Thoracic aorta (tissue), 2 donors: ENCODE measurements at regions not wholly inside any gene's neighbourhood (a gene's known extent, or its start where the extent isn't known, plus 50 kb on each side); places are given as distances from the start of the nearest gene placed in this dataset.

Experiments used
- ATAC-seq: fragments of 150-250 bp; one replicate; pipeline ENCODE4 v1.8.0; 2017; ENCODE audit warnings: low read depth; ENCODE audit not compliant: insufficient number of reproducible peaks, low FRiP score
- DNase-seq: peaks from one replicate; pipeline ENCODE4 v3.0.0-alpha.2; 2020; ENCODE audit warnings: low spot score
- H3K27ac ChIP-seq, 2 donors: fragments of 200-600 bp; sonication (generic); 1 replicate in 1 of 2; 2 replicates in 1 of 2; pipeline ENCODE4 v1.5.1; 2016; ENCODE audit warnings: mild to moderate bottlenecking in 2 of 2, moderate library complexity in 2 of 2
- H3K27me3 ChIP-seq: fragments of 200-600 bp; sonication (generic); replicated peaks from 2 replicates; pipeline ENCODE4 v1.6.0; 2016; ENCODE audit warnings: mild to moderate bottlenecking; ENCODE audit not compliant: insufficient read depth
- H3K36me3 ChIP-seq: fragments of 200-600 bp; sonication (generic); one replicate; pipeline ENCODE4 v1.5.1; 2016
- H3K4me1 ChIP-seq, 2 donors: fragments of 200-600 bp; sonication (generic); 1 replicate in 1 of 2; 2 replicates in 1 of 2; pipeline versions ENCODE4 v1.5.1 to v1.6.0; 2016; ENCODE audit warnings: low read depth in 2 of 2, mild to moderate bottlenecking in 1 of 2; ENCODE audit not compliant: control insufficient read depth in 1 of 2
- H3K4me3 ChIP-seq: fragments of 200-600 bp; sonication (generic); 2 replicates; pipeline ENCODE4 v1.5.1; 2016; ENCODE audit warnings: mild to moderate bottlenecking
- H3K9me3 ChIP-seq: fragments of 200-600 bp; sonication (generic); 2 replicates; pipeline ENCODE4 v1.5.1; 2016
- CTCF ChIP-seq: fragments of 200-600 bp; sonication (generic); IDR thresholded peaks from one replicate; pipeline ENCODE4 v1.5.1; 2019; ENCODE audit warnings: antibody characterized with exemption

DNA sequence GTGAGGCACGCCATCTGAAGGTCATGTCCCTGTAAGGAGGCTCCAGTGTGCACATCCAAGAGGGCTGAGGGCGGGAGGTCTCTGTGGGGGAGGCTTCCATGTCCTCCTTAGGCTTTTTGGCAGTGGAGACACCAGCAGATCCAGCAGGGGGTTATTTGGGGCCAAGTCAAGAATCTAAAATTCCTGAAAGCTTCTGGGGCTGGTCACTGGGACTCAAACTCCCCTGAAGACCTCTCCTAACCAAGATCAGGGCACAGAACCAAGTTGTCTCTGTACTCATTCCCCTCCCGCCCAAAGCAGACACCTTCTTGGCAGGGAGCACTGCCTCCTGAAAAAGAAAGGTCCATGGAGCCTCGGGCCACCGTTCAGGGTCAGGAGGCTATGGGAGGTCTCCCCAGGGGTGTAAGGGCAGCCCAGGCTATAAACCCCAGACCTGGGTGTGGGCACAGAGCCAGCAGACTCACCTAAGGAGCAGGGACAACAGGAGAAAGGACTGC lies 127.4 kb upstream of the ADRA1B start:
- TF ChIP-seq CTCF, result no peak
- peak overlapping the region; percentile 87 to 92 for H3K27ac ChIP-seq

GRCh38 chr5:159792180-159792579 lies 124.1 kb upstream of the ADRA1B start:
- Histone ChIP-seq H3K27ac (no peak overlapping the region), H3K27me3 (no peaks in the 10 kb centered on the region), H3K4me1 (peaks cover 15 to 24% of the 10 kb centered on the region in 2 donors), H3K36me3 (no peaks in the 10 kb centered on the region), H3K4me3 (no peak overlapping the region), H3K9me3 (no peaks in the 10 kb centered on the region)
- no peak for DNase-seq
- no peak for TF ChIP-seq CTCF
- no peak for ATAC-seq

More for the DNA sequence above, 127.4 kb upstream of the ADRA1B start:
- no peaks in the 10 kb centered on the region for H3K9me3 ChIP-seq
- DNase-seq (no peak), ATAC-seq (no peak)
- no peaks in the 10 kb centered on the region for H3K27me3 ChIP-seq
- H3K4me3 ChIP-seq, result no peak overlapping the region
- no peaks in the 10 kb centered on the region for H3K36me3 ChIP-seq
- H3K4me1 ChIP-seq, result peaks cover 23 to 54% of the 10 kb centered on the region in 2 donors

DNA sequence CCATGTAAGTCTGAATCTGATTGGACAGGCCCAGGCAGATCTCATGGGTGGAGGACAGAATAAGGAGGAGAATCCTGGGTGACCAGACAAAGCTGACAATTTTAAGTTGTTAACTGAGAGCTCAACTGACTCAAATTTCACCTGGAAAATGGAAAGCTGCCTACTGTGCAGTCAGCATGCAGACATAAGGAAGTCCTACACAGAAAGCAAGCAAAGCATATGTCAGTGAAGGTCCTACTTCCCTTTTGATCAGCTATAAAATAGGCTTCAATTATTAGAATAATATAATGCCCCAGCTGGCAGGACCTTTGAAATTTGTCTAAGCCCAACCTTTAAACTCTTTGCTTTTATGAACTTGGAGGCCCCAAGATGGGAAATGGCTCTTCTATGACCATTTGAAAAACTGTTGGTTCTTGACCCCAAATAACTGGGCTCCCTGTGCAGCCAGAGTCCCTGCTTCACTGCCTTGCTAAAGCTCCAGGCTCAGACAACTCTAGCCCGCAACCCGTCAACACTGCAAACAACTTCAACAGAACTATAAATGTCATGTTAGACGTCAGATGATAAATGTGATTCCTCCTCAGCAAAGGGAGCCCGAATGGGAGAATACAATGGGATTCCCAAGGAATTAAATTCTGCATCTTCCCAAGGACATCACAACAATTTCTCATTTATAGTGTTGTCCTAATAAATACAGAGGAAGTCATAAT lies 118.9 kb upstream of the ADRA1B start:
- no peak for TF ChIP-seq CTCF
- Histone ChIP-seq H3K27me3 (no peaks in the 10 kb centered on the region), H3K27ac (no peak overlapping the region), H3K4me1 (no peaks in the 10 kb centered on the region), H3K9me3 (no peaks in the 10 kb centered on the region), H3K4me3 (no peak overlapping the region), H3K36me3 (no peaks in the 10 kb centered on the region)
- no peak for DNase-seq
- ATAC-seq, result no peak

- ATAC-seq, result no peak
Observed at GRCh38 chr5:159799701-159800100, 116.6 kb upstream of the ADRA1B start.

More at GRCh38 chr5:159799701-159800100, 116.6 kb upstream of the ADRA1B start:
- H3K27ac ChIP-seq, result no peak overlapping the region
- peaks cover 0 to 3% of the 10 kb centered on the region in 2 donors for H3K4me1 ChIP-seq
- no peak for TF ChIP-seq CTCF
- no peaks in the 10 kb centered on the region for H3K9me3 ChIP-seq
- no peak for DNase-seq
- H3K4me3 ChIP-seq, result no peak overlapping the region
- H3K36me3 ChIP-seq, result no peaks in the 10 kb centered on the region
- H3K27me3 ChIP-seq, result no peaks in the 10 kb centered on the region
